ENCODE measurements at regions not wholly inside any gene's neighbourhood (a gene's known extent, or its start where the extent isn't known, plus 50 kb on each side); places are given as distances from the start of the nearest gene placed in this dataset.

GRCh38 chr13:90632184-90632583 is 715.3 kb upstream of the MIR17HG start:
- H3K36me3 ChIP-seq (ENCODE audit: control insufficient read depth in 4 of 4, insufficient read depth in 4 of 4, low read length in 3 of 4): no peaks in the 10 kb centered on the region
- ChIA-PET POLR2A (no interaction called here), CTCF (no interaction called here)
- no peak overlapping the region for H3K27ac ChIP-seq (ENCODE audit: insufficient read depth in 1 of 2, low read depth in 1 of 2, low read length in 2 of 2, poor library complexity in 1 of 2, severe bottlenecking in 2 of 2)
- no peaks in the 10 kb centered on the region for H3K9me3 ChIP-seq (ENCODE audit: control extremely low read depth in 1 of 5, control insufficient read depth in 4 of 5, insufficient read depth in 2 of 5, low read depth in 1 of 5, low read length in 4 of 5)
- DNase-seq: no peak
- H3K27me3 ChIP-seq (replicated peaks in 2 of 5; ENCODE audit: control insufficient read depth in 4 of 5, insufficient read depth in 5 of 5, low read length in 4 of 5): no peaks in the 10 kb centered on the region
- no peak overlapping the region for H3K4me3 ChIP-seq (ENCODE audit: control insufficient read depth in 1 of 7, extremely low read depth in 1 of 7, insufficient read depth in 4 of 7, low read depth in 2 of 7, low read length in 6 of 7)
- WGBS (ENCODE audit: insufficient coverage): no CpG with 5 or more reads among the region's 3 CpGs
- H3K4me1 ChIP-seq (ENCODE audit: control extremely low read depth in 1 of 4, control insufficient read depth in 4 of 4, insufficient read depth in 4 of 4, low read length in 3 of 4): no peaks in the 10 kb centered on the region

GRCh38 chr13:90633849-90634248 is 713.6 kb upstream of the MIR17HG start:
- H3K27me3 ChIP-seq (replicated peaks in 2 of 5; ENCODE audit: control insufficient read depth in 4 of 5, insufficient read depth in 5 of 5, low read length in 4 of 5): no peaks in the 10 kb centered on the region
- ChIA-PET POLR2A (no interaction called here), CTCF (no interaction called here)
- H3K4me1 ChIP-seq (ENCODE audit: control extremely low read depth in 1 of 4, control insufficient read depth in 4 of 4, insufficient read depth in 4 of 4, low read length in 3 of 4): no peaks in the 10 kb centered on the region
- no peak for DNase-seq
- no peak overlapping the region for H3K4me3 ChIP-seq (ENCODE audit: control insufficient read depth in 1 of 7, extremely low read depth in 1 of 7, insufficient read depth in 4 of 7, low read depth in 2 of 7, low read length in 6 of 7)
- H3K27ac ChIP-seq (ENCODE audit: insufficient read depth in 1 of 2, low read depth in 1 of 2, low read length in 2 of 2, poor library complexity in 1 of 2, severe bottlenecking in 2 of 2): no peak overlapping the region
- no peaks in the 10 kb centered on the region for H3K9me3 ChIP-seq (ENCODE audit: control extremely low read depth in 1 of 5, control insufficient read depth in 4 of 5, insufficient read depth in 2 of 5, low read depth in 1 of 5, low read length in 4 of 5)
- H3K36me3 ChIP-seq (ENCODE audit: control insufficient read depth in 4 of 4, insufficient read depth in 4 of 4, low read length in 3 of 4): no peaks in the 10 kb centered on the region

GRCh38 chr13:90640976-90641375 is 706.5 kb upstream of the MIR17HG start:
- ChIA-PET CTCF (no interaction called here), POLR2A (no interaction called here)
- no peak overlapping the region for H3K4me3 ChIP-seq (ENCODE audit: control insufficient read depth in 1 of 7, extremely low read depth in 1 of 7, insufficient read depth in 4 of 7, low read depth in 2 of 7, low read length in 6 of 7)
- H3K27ac ChIP-seq (ENCODE audit: insufficient read depth in 1 of 2, low read depth in 1 of 2, low read length in 2 of 2, poor library complexity in 1 of 2, severe bottlenecking in 2 of 2): no peak overlapping the region
- peaks cover 0 to 1% (median 0%) of the 10 kb centered on the region in 5 experiments for H3K9me3 ChIP-seq (ENCODE audit: control extremely low read depth in 1 of 5, control insufficient read depth in 4 of 5, insufficient read depth in 2 of 5, low read depth in 1 of 5, low read length in 4 of 5)
- peak in 1 of 3 donors; percentile 2 for DNase-seq
- H3K27me3 ChIP-seq (replicated peaks in 2 of 5; ENCODE audit: control insufficient read depth in 4 of 5, insufficient read depth in 5 of 5, low read length in 4 of 5): no peaks in the 10 kb centered on the region
- no CpG with 5 or more reads among the region's 1 CpG for WGBS (ENCODE audit: insufficient coverage)
- no peaks in the 10 kb centered on the region for H3K36me3 ChIP-seq (ENCODE audit: control insufficient read depth in 4 of 4, insufficient read depth in 4 of 4, low read length in 3 of 4)
- peaks cover 0 to 4% (median 0%) of the 10 kb centered on the region in 4 experiments for H3K4me1 ChIP-seq (ENCODE audit: control extremely low read depth in 1 of 4, control insufficient read depth in 4 of 4, insufficient read depth in 4 of 4, low read length in 3 of 4)

GRCh38 chr13:90641884-90642283 is 705.6 kb upstream of the MIR17HG start:
- DNase-seq: no peak
- no peak overlapping the region for H3K27ac ChIP-seq (ENCODE audit: insufficient read depth in 1 of 2, low read depth in 1 of 2, low read length in 2 of 2, poor library complexity in 1 of 2, severe bottlenecking in 2 of 2)
- ChIA-PET CTCF (no interaction called here), POLR2A (no interaction called here)
- H3K4me3 ChIP-seq (ENCODE audit: control insufficient read depth in 1 of 7, extremely low read depth in 1 of 7, insufficient read depth in 4 of 7, low read depth in 2 of 7, low read length in 6 of 7): no peak overlapping the region
- H3K9me3 ChIP-seq (ENCODE audit: control extremely low read depth in 1 of 5, control insufficient read depth in 4 of 5, insufficient read depth in 2 of 5, low read depth in 1 of 5, low read length in 4 of 5): peaks cover 0 to 1% (median 0%) of the 10 kb centered on the region in 5 experiments
- no peaks in the 10 kb centered on the region for H3K36me3 ChIP-seq (ENCODE audit: control insufficient read depth in 4 of 4, insufficient read depth in 4 of 4, low read length in 3 of 4)
- WGBS (ENCODE audit: insufficient coverage): 100% methylated on average over 2 of the region's 2 CpGs
- peaks cover 0 to 4% (median 0%) of the 10 kb centered on the region in 4 experiments for H3K4me1 ChIP-seq (ENCODE audit: control extremely low read depth in 1 of 4, control insufficient read depth in 4 of 4, insufficient read depth in 4 of 4, low read length in 3 of 4)
- H3K27me3 ChIP-seq (replicated peaks in 2 of 5; ENCODE audit: control insufficient read depth in 4 of 5, insufficient read depth in 5 of 5, low read length in 4 of 5): no peaks in the 10 kb centered on the region

GRCh38 chr13:90645582-90645981 is 701.9 kb upstream of the MIR17HG start:
- Histone ChIP-seq H3K4me3 (ENCODE audit: control insufficient read depth in 1 of 7, extremely low read depth in 1 of 7, insufficient read depth in 4 of 7, low read depth in 2 of 7, low read length in 6 of 7) (no peak overlapping the region), H3K27me3 (replicated peaks in 2 of 5; ENCODE audit: control insufficient read depth in 4 of 5, insufficient read depth in 5 of 5, low read length in 4 of 5) (no peaks in the 10 kb centered on the region), H3K9me3 (ENCODE audit: control extremely low read depth in 1 of 5, control insufficient read depth in 4 of 5, insufficient read depth in 2 of 5, low read depth in 1 of 5, low read length in 4 of 5) (peaks cover 0 to 1% (median 0%) of the 10 kb centered on the region in 5 experiments), H3K36me3 (ENCODE audit: control insufficient read depth in 4 of 4, insufficient read depth in 4 of 4, low read length in 3 of 4) (no peaks in the 10 kb centered on the region), H3K27ac (ENCODE audit: insufficient read depth in 1 of 2, low read depth in 1 of 2, low read length in 2 of 2, poor library complexity in 1 of 2, severe bottlenecking in 2 of 2) (no peak overlapping the region), H3K4me1 (ENCODE audit: control extremely low read depth in 1 of 4, control insufficient read depth in 4 of 4, insufficient read depth in 4 of 4, low read length in 3 of 4) (no peaks in the 10 kb centered on the region)
- ChIA-PET POLR2A (no interaction called here), CTCF (no interaction called here)
- DNase-seq: no peak
- no CpG with 5 or more reads among the region's 1 CpG for WGBS (ENCODE audit: insufficient coverage)

DNA sequence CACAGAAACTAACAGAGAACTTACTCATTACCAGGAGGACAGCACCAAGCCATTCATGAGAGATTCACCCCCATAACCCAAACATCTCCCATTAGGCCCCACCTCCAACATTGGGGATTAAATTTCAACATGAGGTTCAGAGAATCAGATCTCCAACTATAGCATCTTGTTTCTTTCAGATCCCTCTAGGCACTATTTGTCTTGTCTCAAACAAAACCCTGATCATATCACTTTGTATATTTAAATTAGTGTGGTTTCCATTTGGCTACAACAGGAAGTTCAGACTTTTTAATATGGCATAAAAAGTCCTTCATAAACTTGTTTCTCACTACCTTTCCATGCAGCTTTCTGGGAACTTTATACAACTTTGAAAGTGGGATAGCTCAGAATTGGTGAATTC is 699.0 kb upstream of the MIR17HG start:
- Histone ChIP-seq H3K4me1 (ENCODE audit: control extremely low read depth in 1 of 4, control insufficient read depth in 4 of 4, insufficient read depth in 4 of 4, low read length in 3 of 4) (no peaks in the 10 kb centered on the region), H3K27me3 (replicated peaks in 2 of 5; ENCODE audit: control insufficient read depth in 4 of 5, insufficient read depth in 5 of 5, low read length in 4 of 5) (no peaks in the 10 kb centered on the region), H3K4me3 (ENCODE audit: control insufficient read depth in 1 of 7, extremely low read depth in 1 of 7, insufficient read depth in 4 of 7, low read depth in 2 of 7, low read length in 6 of 7) (no peak overlapping the region), H3K27ac (ENCODE audit: insufficient read depth in 1 of 2, low read depth in 1 of 2, low read length in 2 of 2, poor library complexity in 1 of 2, severe bottlenecking in 2 of 2) (no peak overlapping the region), H3K36me3 (ENCODE audit: control insufficient read depth in 4 of 4, insufficient read depth in 4 of 4, low read length in 3 of 4) (no peaks in the 10 kb centered on the region), H3K9me3 (ENCODE audit: control extremely low read depth in 1 of 5, control insufficient read depth in 4 of 5, insufficient read depth in 2 of 5, low read depth in 1 of 5, low read length in 4 of 5) (peaks cover 0 to 8% (median 4%) of the 10 kb centered on the region in 5 experiments)
- CTCF ChIA-PET: no interaction called here
- DNase-seq: no peak
- POLR2A ChIA-PET: no interaction called here

GRCh38 chr13:90652036-90652435 is 695.5 kb upstream of the MIR17HG start:
- CTCF ChIA-PET: no interaction called here
- no peaks in the 10 kb centered on the region for H3K36me3 ChIP-seq (ENCODE audit: control insufficient read depth in 4 of 4, insufficient read depth in 4 of 4, low read length in 3 of 4)
- POLR2A ChIA-PET: no interaction called here
- no peak overlapping the region for H3K27ac ChIP-seq (ENCODE audit: insufficient read depth in 1 of 2, low read depth in 1 of 2, low read length in 2 of 2, poor library complexity in 1 of 2, severe bottlenecking in 2 of 2)
- H3K4me3 ChIP-seq (ENCODE audit: control insufficient read depth in 1 of 7, extremely low read depth in 1 of 7, insufficient read depth in 4 of 7, low read depth in 2 of 7, low read length in 6 of 7): no peak overlapping the region
- no peaks in the 10 kb centered on the region for H3K27me3 ChIP-seq (replicated peaks in 2 of 5; ENCODE audit: control insufficient read depth in 4 of 5, insufficient read depth in 5 of 5, low read length in 4 of 5)
- H3K4me1 ChIP-seq (ENCODE audit: control extremely low read depth in 1 of 4, control insufficient read depth in 4 of 4, insufficient read depth in 4 of 4, low read length in 3 of 4): no peaks in the 10 kb centered on the region
- peaks cover 0 to 8% (median 4%) of the 10 kb centered on the region in 5 experiments for H3K9me3 ChIP-seq (ENCODE audit: control extremely low read depth in 1 of 5, control insufficient read depth in 4 of 5, insufficient read depth in 2 of 5, low read depth in 1 of 5, low read length in 4 of 5)
- no peak for DNase-seq

DNA sequence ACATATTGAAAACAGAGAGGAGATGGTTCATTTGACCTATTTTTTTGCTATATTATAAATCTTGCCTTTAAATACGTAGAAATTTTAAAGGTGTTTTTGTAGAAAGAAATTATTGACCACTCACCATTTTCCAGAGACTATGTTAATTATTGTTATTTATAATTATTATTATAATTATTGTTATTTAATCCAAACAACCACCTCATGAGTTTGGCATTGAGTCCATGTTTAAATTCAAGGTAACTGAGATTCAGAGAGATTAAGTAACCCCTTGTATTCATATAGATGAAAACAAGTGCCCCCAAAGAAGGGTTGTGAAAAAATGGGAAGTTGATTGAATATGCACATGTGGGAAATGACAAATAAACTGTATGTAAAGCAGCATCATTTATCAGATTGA is 692.5 kb upstream of the MIR17HG start:
- no peaks in the 10 kb centered on the region for H3K36me3 ChIP-seq (ENCODE audit: control insufficient read depth in 4 of 4, insufficient read depth in 4 of 4, low read length in 3 of 4)
- no peak overlapping the region for H3K4me3 ChIP-seq (ENCODE audit: control insufficient read depth in 1 of 7, extremely low read depth in 1 of 7, insufficient read depth in 4 of 7, low read depth in 2 of 7, low read length in 6 of 7)
- no peak overlapping the region for H3K27ac ChIP-seq (ENCODE audit: insufficient read depth in 1 of 2, low read depth in 1 of 2, low read length in 2 of 2, poor library complexity in 1 of 2, severe bottlenecking in 2 of 2)
- H3K9me3 ChIP-seq (ENCODE audit: control extremely low read depth in 1 of 5, control insufficient read depth in 4 of 5, insufficient read depth in 2 of 5, low read depth in 1 of 5, low read length in 4 of 5): peaks cover 0 to 11% (median 8%) of the 10 kb centered on the region in 5 experiments
- no peaks in the 10 kb centered on the region for H3K27me3 ChIP-seq (replicated peaks in 2 of 5; ENCODE audit: control insufficient read depth in 4 of 5, insufficient read depth in 5 of 5, low read length in 4 of 5)
- no peaks in the 10 kb centered on the region for H3K4me1 ChIP-seq (ENCODE audit: control extremely low read depth in 1 of 4, control insufficient read depth in 4 of 4, insufficient read depth in 4 of 4, low read length in 3 of 4)
- DNase-seq: no peak
- CTCF ChIA-PET: no interaction called here
- POLR2A ChIA-PET: no interaction called here
- no CpG with 5 or more reads among the region's 1 CpG for WGBS (ENCODE audit: insufficient coverage)
